ENCODE measurements at regions not wholly inside any gene's neighbourhood (a gene's known extent, or its start where the extent isn't known, plus 50 kb on each side); places are given as distances from the start of the nearest gene placed in this dataset.

GRCh38 chr5:83846624-83847350 is 126.1 kb upstream of the HAPLN1 start:
- Histone ChIP-seq H3K4me3 (ENCODE audit: low read depth in 1 of 5, low read length in 5 of 5) (no peak overlapping the region), H3K27ac (ENCODE audit: low read depth, low read length) (no peak overlapping the region), H3K36me3 (ENCODE audit: control insufficient read depth in 5 of 5, insufficient read depth in 5 of 5, low read length in 5 of 5) (no peaks in the 10 kb centered on the region), H3K4me1 (ENCODE audit: control insufficient read depth in 5 of 5, insufficient read depth in 5 of 5, low read length in 5 of 5) (peaks cover 0 to 10% (median 4%) of the 10 kb centered on the region in 5 donors), H3K9me3 (ENCODE audit: control insufficient read depth in 5 of 5, low read length in 5 of 5) (no peaks in the 10 kb centered on the region), H3K27me3 (ENCODE audit: control insufficient read depth in 5 of 5, insufficient read depth in 4 of 5, low read length in 5 of 5) (no peaks in the 10 kb centered on the region), H3K9ac (ENCODE audit: low read length in 5 of 5) (no peak overlapping the region)

- Histone ChIP-seq H3K4me3 (ENCODE audit: low read depth in 1 of 5, low read length in 5 of 5) (peak overlapping the region in 2 of 5 donors; percentile 22 to 34), H3K4me1 (ENCODE audit: control insufficient read depth in 5 of 5, insufficient read depth in 5 of 5, low read length in 5 of 5) (peaks cover 0 to 10% (median 4%) of the 10 kb centered on the region in 5 donors), H3K36me3 (ENCODE audit: control insufficient read depth in 5 of 5, insufficient read depth in 5 of 5, low read length in 5 of 5) (no peaks in the 10 kb centered on the region), H3K9me3 (ENCODE audit: control insufficient read depth in 5 of 5, low read length in 5 of 5) (no peaks in the 10 kb centered on the region), H3K27ac (ENCODE audit: low read depth, low read length) (no peak overlapping the region), H3K9ac (ENCODE audit: low read length in 5 of 5) (peak overlapping the region in 1 of 5 donors; percentile 53), H3K27me3 (ENCODE audit: control insufficient read depth in 5 of 5, insufficient read depth in 4 of 5, low read length in 5 of 5) (no peaks in the 10 kb centered on the region)
Measured at GRCh38 chr5:83844449-83845068, 123.9 kb upstream of the HAPLN1 start.

DNA sequence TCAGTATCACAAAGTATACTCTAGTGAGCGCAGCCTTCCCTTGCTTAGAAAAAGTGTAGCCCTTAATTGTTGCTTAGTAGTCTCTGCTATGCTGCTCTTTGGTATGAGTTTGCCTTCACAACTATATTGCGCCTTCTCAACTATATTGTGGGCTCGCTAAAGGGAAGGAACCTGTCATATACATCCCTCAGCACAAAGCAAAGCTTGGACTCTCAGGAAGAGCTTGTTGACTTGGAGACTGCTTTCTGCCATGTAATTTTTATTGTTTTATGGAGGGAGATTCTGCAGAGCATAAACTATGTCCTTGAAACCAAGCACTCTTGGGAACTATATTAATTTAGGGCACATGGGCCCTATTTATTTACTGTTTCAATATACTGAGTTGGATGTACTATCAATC is 119.1 kb upstream of the HAPLN1 start:
- Histone ChIP-seq H3K4me1 (ENCODE audit: control insufficient read depth in 5 of 5, insufficient read depth in 5 of 5, low read length in 5 of 5) (peaks cover 0 to 6% (median 2%) of the 10 kb centered on the region in 5 donors), H3K4me3 (ENCODE audit: low read depth in 1 of 5, low read length in 5 of 5) (no peak overlapping the region), H3K9me3 (ENCODE audit: control insufficient read depth in 5 of 5, low read length in 5 of 5) (no peaks in the 10 kb centered on the region)

GRCh38 chr5:83839256-83839655 is 118.6 kb upstream of the HAPLN1 start:
- Histone ChIP-seq H3K4me1 (ENCODE audit: control insufficient read depth in 5 of 5, insufficient read depth in 5 of 5, low read length in 5 of 5) (peaks cover 0 to 2% (median 0%) of the 10 kb centered on the region in 5 donors), H3K9ac (ENCODE audit: low read length in 5 of 5) (no peak overlapping the region), H3K36me3 (ENCODE audit: control insufficient read depth in 5 of 5, insufficient read depth in 5 of 5, low read length in 5 of 5) (no peaks in the 10 kb centered on the region), H3K4me3 (ENCODE audit: low read depth in 1 of 5, low read length in 5 of 5) (no peak overlapping the region), H3K27me3 (ENCODE audit: control insufficient read depth in 5 of 5, insufficient read depth in 4 of 5, low read length in 5 of 5) (no peaks in the 10 kb centered on the region), H3K27ac (ENCODE audit: low read depth, low read length) (no peak overlapping the region), H3K9me3 (ENCODE audit: control insufficient read depth in 5 of 5, low read length in 5 of 5) (no peaks in the 10 kb centered on the region)

More for the DNA sequence above, 119.1 kb upstream of the HAPLN1 start:
- no peaks in the 10 kb centered on the region for H3K27me3 ChIP-seq (ENCODE audit: control insufficient read depth in 5 of 5, insufficient read depth in 4 of 5, low read length in 5 of 5)
- H3K9ac ChIP-seq (ENCODE audit: low read length in 5 of 5) = no peak overlapping the region
- H3K36me3 ChIP-seq (ENCODE audit: control insufficient read depth in 5 of 5, insufficient read depth in 5 of 5, low read length in 5 of 5) = no peaks in the 10 kb centered on the region
- H3K27ac ChIP-seq (ENCODE audit: low read depth, low read length) = no peak overlapping the region

GRCh38 chr5:83837265-83837907 is 116.7 kb upstream of the HAPLN1 start:
- H3K36me3 ChIP-seq (ENCODE audit: control insufficient read depth in 5 of 5, insufficient read depth in 5 of 5, low read length in 5 of 5) = no peaks in the 10 kb centered on the region
- no peaks in the 10 kb centered on the region for H3K27me3 ChIP-seq (ENCODE audit: control insufficient read depth in 5 of 5, insufficient read depth in 4 of 5, low read length in 5 of 5)
- no peak overlapping the region for H3K27ac ChIP-seq (ENCODE audit: low read depth, low read length)
- H3K4me1 ChIP-seq (ENCODE audit: control insufficient read depth in 5 of 5, insufficient read depth in 5 of 5, low read length in 5 of 5) = no peaks in the 10 kb centered on the region
- H3K4me3 ChIP-seq (ENCODE audit: low read depth in 1 of 5, low read length in 5 of 5) = no peak overlapping the region
- H3K9ac ChIP-seq (ENCODE audit: low read length in 5 of 5) = no peak overlapping the region
- no peaks in the 10 kb centered on the region for H3K9me3 ChIP-seq (ENCODE audit: control insufficient read depth in 5 of 5, low read length in 5 of 5)

DNA sequence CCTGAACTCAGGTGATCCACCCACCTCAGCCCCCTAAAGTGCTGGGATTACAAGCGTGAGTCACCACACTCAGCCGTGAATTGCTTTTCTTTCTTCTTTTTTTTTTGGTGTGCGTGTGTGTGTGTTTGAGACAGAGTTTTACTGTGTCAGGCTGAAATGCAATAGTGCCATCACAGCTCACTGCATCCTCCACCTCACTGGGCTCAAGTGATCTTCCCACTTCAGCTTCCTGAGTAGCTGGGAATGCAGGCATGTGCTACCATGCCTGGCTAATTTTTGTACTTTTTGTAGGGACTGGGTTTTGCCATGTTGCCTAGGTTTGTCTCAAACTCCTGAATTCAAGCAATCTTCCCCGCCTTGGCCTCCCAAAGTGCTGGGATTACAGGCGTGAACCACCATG is 113.7 kb upstream of the HAPLN1 start:
- H3K27ac ChIP-seq (ENCODE audit: low read depth, low read length) = no peak overlapping the region
- H3K9ac ChIP-seq (ENCODE audit: low read length in 5 of 5) = no peak overlapping the region
- no peaks in the 10 kb centered on the region for H3K9me3 ChIP-seq (ENCODE audit: control insufficient read depth in 5 of 5, low read length in 5 of 5)
- no peaks in the 10 kb centered on the region for H3K27me3 ChIP-seq (ENCODE audit: control insufficient read depth in 5 of 5, insufficient read depth in 4 of 5, low read length in 5 of 5)
- no peaks in the 10 kb centered on the region for H3K4me1 ChIP-seq (ENCODE audit: control insufficient read depth in 5 of 5, insufficient read depth in 5 of 5, low read length in 5 of 5)
- H3K4me3 ChIP-seq (ENCODE audit: low read depth in 1 of 5, low read length in 5 of 5) = no peak overlapping the region
- H3K36me3 ChIP-seq (ENCODE audit: control insufficient read depth in 5 of 5, insufficient read depth in 5 of 5, low read length in 5 of 5) = no peaks in the 10 kb centered on the region

- H3K9me3 ChIP-seq (ENCODE audit: control insufficient read depth in 5 of 5, low read length in 5 of 5) = no peaks in the 10 kb centered on the region
- H3K36me3 ChIP-seq (ENCODE audit: control insufficient read depth in 5 of 5, insufficient read depth in 5 of 5, low read length in 5 of 5) = no peaks in the 10 kb centered on the region
- H3K9ac ChIP-seq (ENCODE audit: low read length in 5 of 5) = no peak overlapping the region
- H3K4me1 ChIP-seq (ENCODE audit: control insufficient read depth in 5 of 5, insufficient read depth in 5 of 5, low read length in 5 of 5) = peaks cover 0 to 9% (median 0%) of the 10 kb centered on the region in 5 donors
- no peak overlapping the region for H3K27ac ChIP-seq (ENCODE audit: low read depth, low read length)
- H3K27me3 ChIP-seq (ENCODE audit: control insufficient read depth in 5 of 5, insufficient read depth in 4 of 5, low read length in 5 of 5) = no peaks in the 10 kb centered on the region
- no peak overlapping the region for H3K4me3 ChIP-seq (ENCODE audit: low read depth in 1 of 5, low read length in 5 of 5)
Measured at GRCh38 chr5:83831834-83832233, 111.2 kb upstream of the HAPLN1 start.

DNA sequence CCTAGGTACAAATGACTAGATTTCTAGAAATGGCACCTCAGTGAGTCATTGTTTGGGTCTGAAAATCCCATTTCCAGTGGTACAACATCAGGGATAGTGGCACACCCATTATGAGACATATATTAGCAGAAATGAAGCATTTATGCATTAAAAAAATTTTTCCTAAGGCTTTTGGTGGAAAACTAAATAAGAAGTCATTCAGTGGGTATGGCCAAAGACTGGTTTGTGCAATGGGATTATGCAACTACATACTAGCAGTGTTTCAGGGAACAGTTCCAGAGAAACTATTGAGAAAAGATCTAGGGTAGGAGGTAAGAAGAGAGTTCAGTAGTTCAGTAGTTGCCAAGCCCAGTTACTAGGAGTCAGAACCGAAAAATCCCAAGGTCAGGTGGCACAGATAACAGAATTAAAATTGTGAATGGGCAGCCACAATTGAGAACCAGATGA is 106.5 kb upstream of the HAPLN1 start:
- no peaks in the 10 kb centered on the region for H3K36me3 ChIP-seq (ENCODE audit: control insufficient read depth in 5 of 5, insufficient read depth in 5 of 5, low read length in 5 of 5)
- H3K27ac ChIP-seq (ENCODE audit: low read depth, low read length) = peak overlapping the region; percentile 4

GRCh38 chr5:83817591-83817990 is 96.9 kb upstream of the HAPLN1 start:
- peaks cover 0 to 4% (median 0%) of the 10 kb centered on the region in 5 donors for H3K9me3 ChIP-seq (ENCODE audit: control insufficient read depth in 5 of 5, low read length in 5 of 5)
- H3K4me1 ChIP-seq (ENCODE audit: control insufficient read depth in 5 of 5, insufficient read depth in 5 of 5, low read length in 5 of 5) = no peaks in the 10 kb centered on the region
- no peaks in the 10 kb centered on the region for H3K36me3 ChIP-seq (ENCODE audit: control insufficient read depth in 5 of 5, insufficient read depth in 5 of 5, low read length in 5 of 5)
- H3K27me3 ChIP-seq (ENCODE audit: control insufficient read depth in 5 of 5, insufficient read depth in 4 of 5, low read length in 5 of 5) = no peaks in the 10 kb centered on the region
- H3K4me3 ChIP-seq (ENCODE audit: low read depth in 1 of 5, low read length in 5 of 5) = no peak overlapping the region
- no peak overlapping the region for H3K27ac ChIP-seq (ENCODE audit: low read depth, low read length)
- H3K9ac ChIP-seq (ENCODE audit: low read length in 5 of 5) = no peak overlapping the region

More for the DNA sequence above, 106.5 kb upstream of the HAPLN1 start:
- peaks cover 0 to 10% (median 0%) of the 10 kb centered on the region in 5 donors for H3K4me1 ChIP-seq (ENCODE audit: control insufficient read depth in 5 of 5, insufficient read depth in 5 of 5, low read length in 5 of 5)
- H3K4me3 ChIP-seq (ENCODE audit: low read depth in 1 of 5, low read length in 5 of 5) = no peak overlapping the region
- no peaks in the 10 kb centered on the region for H3K27me3 ChIP-seq (ENCODE audit: control insufficient read depth in 5 of 5, insufficient read depth in 4 of 5, low read length in 5 of 5)
- no peak overlapping the region for H3K9ac ChIP-seq (ENCODE audit: low read length in 5 of 5)
- no peaks in the 10 kb centered on the region for H3K9me3 ChIP-seq (ENCODE audit: control insufficient read depth in 5 of 5, low read length in 5 of 5)

GRCh38 chr5:83815661-83816060 is 95.0 kb upstream of the HAPLN1 start:
- H3K9me3 ChIP-seq (ENCODE audit: control insufficient read depth in 5 of 5, low read length in 5 of 5) = peaks cover 0 to 4% (median 0%) of the 10 kb centered on the region in 5 donors

More at GRCh38 chr5:83815661-83816060, 95.0 kb upstream of the HAPLN1 start:
- Histone ChIP-seq H3K27me3 (ENCODE audit: control insufficient read depth in 5 of 5, insufficient read depth in 4 of 5, low read length in 5 of 5) (no peaks in the 10 kb centered on the region), H3K9ac (ENCODE audit: low read length in 5 of 5) (no peak overlapping the region), H3K4me3 (ENCODE audit: low read depth in 1 of 5, low read length in 5 of 5) (no peak overlapping the region), H3K27ac (ENCODE audit: low read depth, low read length) (no peak overlapping the region), H3K36me3 (ENCODE audit: control insufficient read depth in 5 of 5, insufficient read depth in 5 of 5, low read length in 5 of 5) (no peaks in the 10 kb centered on the region), H3K4me1 (ENCODE audit: control insufficient read depth in 5 of 5, insufficient read depth in 5 of 5, low read length in 5 of 5) (no peaks in the 10 kb centered on the region)
